Mammary epithelial cell (primary cell): ENCODE measurements at regions not wholly inside any gene's neighbourhood (a gene's known extent, or its start where the extent isn't known, plus 50 kb on each side); places are given as distances from the start of the nearest gene placed in this dataset.

Experiments
- EZH2 ChIP-seq: IDR thresholded peaks from 2 replicates; pipeline ENCODE4 v1.6.1; 2012; ENCODE audit warnings: low read length, inconsistent platforms, borderline replicate concordance
- TF ChIP-seq, protein P1 (sequence below), 2 donors: IDR thresholded peaks in 1 of 2; conservative IDR thresholded peaks in 1 of 2; 2 replicates each; pipeline ENCODE4 v1.5.1; 2011 to 2012; ENCODE audit warnings: inconsistent platforms in 2 of 2, low read length in 2 of 2, mild to moderate bottlenecking in 2 of 2, control low read depth in 1 of 2, low read depth in 1 of 2; ENCODE audit not compliant: insufficient read depth in 1 of 2; ENCODE audit errors: extremely low read depth in 1 of 2

DNA sequence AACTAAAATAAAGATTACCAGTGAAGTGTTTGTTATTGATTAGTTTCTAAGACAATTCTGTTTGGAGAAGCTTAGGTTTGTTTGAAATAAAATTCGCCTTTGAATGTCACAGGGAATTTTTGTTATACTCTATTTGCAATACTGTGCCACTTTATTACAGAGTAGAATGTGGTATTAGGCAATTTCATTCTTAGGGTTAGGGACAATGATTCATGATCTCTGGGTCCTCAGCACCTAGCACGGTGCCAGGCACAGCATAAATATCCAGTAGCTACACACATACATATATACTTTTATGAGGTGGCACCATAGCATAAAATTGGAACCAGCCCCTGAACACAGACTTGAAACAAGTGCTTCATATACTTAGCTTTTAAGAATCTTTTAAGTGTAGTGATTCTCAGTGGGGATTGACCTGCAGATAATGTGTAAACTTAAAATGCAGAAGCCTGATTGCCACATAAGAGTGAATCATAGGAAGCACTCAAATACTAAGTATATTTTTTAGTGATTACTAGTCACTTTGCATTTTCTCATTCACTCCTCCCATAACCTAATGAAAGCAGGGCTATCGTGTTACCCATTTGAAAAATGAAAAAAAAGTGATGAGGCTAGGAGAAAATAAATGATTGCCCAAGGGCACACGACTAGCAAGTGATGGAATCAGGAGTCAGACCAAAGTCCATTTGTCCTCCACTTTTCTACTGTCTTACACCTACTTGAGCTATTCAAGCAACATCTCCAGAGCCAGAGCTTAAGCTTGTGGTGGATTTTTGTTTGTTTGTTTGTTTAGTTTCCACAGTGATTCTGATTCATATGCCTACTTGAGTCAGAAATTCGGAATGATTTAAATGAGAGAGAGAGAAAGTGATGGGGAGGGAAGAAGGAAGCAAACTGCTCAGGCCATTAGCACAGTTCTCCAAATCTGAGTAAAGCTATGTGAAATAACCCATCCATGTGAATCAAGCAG is 366.0 kb upstream of the FGF13 start:
- TF ChIP-seq EZH2 = no peak
- TF ChIP-seq, protein P1, sequence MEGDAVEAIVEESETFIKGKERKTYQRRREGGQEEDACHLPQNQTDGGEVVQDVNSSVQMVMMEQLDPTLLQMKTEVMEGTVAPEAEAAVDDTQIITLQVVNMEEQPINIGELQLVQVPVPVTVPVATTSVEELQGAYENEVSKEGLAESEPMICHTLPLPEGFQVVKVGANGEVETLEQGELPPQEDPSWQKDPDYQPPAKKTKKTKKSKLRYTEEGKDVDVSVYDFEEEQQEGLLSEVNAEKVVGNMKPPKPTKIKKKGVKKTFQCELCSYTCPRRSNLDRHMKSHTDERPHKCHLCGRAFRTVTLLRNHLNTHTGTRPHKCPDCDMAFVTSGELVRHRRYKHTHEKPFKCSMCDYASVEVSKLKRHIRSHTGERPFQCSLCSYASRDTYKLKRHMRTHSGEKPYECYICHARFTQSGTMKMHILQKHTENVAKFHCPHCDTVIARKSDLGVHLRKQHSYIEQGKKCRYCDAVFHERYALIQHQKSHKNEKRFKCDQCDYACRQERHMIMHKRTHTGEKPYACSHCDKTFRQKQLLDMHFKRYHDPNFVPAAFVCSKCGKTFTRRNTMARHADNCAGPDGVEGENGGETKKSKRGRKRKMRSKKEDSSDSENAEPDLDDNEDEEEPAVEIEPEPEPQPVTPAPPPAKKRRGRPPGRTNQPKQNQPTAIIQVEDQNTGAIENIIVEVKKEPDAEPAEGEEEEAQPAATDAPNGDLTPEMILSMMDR (conservative IDR thresholded peaks at IDR 0.05 in 1 of 2, IDR thresholded peaks at IDR 0.05 in 1 of 2; ENCODE audit: extremely low read depth in 1 of 2, insufficient read depth in 1 of 2, low read depth in 1 of 2, low read length in 2 of 2) = no peak
